ENCODE measurements at regions not wholly inside any gene's neighbourhood (a gene's known extent, or its start where the extent isn't known, plus 50 kb on each side); places are given as distances from the start of the nearest gene placed in this dataset.

- no peak for TF ChIP-seq YY1 (IDR thresholded peaks at IDR 0.05; ENCODE audit: low read depth, low read length)
Measured at GRCh38 chr11:10392095-10393079, 62.7 kb upstream of the AMPD3 start (continued).
